8988T (cell line): ENCODE measurements at regions not wholly inside any gene's neighbourhood (a gene's known extent, or its start where the extent isn't known, plus 50 kb on each side); places are given as distances from the start of the nearest gene placed in this dataset.

Experiments
- DNase-seq: peaks from one replicate; pipeline ENCODE4 v3.0.0; 2011

DNA sequence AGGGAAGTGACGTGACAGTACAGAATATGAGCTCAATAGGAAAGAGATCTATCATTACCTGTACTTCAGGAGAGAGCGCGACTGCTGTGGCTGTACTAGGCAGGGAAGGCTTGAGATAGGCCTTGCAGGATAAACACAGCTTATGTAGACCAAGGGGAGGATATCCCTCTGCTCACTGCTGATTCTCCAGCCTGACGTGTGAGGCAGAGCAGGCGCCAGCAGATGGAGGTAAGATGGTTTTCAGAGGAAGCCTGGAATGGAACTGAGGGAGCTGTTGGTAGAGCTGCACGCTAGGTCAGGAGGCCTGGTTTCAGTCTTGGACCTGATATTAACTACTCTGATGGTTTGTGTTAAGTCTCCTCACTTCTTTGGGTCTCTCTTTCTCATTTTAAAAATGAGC lies 291.4 kb downstream of the YTHDC2 start:
- DNase-seq: no peak

DNA sequence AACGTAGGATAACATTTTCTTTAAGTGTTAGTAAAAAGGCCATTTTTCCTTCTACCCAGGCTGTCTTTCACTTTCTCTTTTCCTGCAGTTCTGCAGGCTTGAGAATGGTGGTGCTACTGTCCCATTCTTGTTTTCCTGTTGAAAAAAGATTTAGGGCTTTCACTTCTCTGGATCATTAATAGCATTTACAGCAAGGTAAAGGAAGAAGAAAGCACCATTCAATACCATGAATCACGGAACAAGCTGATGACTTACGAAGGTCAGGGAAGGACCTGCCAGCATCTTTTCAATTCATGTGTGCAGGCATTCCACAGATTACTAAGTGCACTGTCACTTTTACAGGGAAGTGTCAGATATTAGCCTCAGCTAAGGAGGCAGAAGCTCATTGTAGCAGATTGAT lies 292.8 kb downstream of the YTHDC2 start:
- no peak for DNase-seq

DNA sequence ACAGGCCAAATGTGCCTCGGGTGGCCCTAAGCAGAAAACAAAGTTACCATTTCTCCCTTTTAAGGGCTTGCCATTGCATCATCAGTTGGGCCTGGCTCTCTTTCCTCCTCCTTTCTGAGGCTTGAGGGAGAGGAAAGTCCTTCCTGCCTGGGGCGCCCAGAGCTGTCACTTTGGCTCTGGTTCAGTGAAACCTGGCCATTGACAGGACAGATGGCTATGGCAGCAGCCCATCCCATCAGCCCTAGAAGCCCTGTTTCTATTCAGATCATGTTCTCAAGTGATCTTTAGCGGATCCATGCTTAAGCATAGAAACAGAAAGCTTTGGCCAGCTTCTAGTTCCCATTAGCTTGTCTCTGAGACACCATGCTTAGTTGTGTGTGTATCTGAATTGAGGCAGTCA lies 293.4 kb downstream of the YTHDC2 start:
- no peak for DNase-seq

DNA sequence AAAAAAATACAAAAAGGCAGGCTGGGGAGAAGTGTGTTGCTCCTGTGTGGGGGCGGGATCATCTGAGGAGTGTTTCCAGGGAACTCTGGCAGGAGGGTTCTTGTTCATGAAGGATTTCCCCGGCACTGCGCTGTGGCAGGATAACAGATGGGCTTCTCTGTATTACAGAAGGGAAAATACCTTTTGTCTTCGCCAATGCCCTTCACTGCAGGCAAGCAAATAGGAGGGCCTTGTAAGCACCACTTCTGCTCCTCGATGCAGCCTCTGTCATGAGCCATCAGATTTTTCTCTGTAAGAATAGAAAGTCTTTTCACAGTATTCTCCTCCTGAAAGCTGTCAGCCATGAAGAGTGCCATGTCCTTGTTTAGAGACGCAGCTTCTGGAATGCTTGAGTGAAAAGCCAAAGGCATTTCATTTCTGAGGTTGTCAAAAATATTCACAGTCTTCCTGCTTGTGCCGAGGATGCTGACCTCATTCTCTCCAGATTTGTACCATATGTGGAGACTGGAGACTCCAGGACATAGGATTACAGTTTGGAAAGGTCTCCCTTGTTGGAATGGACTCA lies 294.0 kb downstream of the YTHDC2 start:
- DNase-seq: no peak

DNA sequence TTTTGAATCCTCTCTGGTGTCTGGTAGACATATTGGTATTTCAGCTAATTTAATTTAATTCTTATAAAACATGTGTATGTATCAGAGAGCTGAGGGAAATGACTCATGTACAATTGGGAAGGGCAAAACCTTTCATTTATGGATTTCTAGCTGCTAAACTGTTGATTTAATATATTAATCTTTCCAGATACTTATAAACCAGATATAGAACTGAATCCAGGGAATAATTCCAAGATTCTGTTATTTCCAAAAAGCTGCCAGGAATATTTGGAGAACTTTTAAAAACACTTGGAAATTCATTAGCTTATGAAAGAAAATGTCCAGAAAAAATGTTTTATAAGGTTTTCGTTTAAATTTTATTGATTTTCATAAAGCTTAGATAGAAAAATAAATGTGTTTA lies 295.5 kb downstream of the YTHDC2 start:
- no peak for DNase-seq

DNA sequence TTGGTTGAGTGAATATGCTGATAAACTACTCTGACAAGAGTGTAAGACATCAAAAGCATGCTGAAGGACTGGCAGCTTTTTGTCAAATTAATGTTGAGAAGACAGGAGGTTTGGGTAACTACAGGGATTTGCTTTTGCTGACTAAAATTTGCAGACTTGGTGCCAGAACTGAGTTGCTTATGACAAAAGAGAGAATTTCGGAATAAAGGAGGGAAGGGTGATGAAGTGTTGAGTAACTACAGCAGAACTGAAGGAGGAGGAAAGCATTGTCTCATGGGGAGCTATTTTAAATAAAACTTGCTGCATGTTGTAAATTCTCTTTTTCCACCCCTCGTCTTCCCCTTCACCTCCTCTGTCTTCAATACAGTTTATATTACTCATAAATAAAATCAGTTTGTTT lies 296.1 kb downstream of the YTHDC2 start:
- no peak for DNase-seq

DNA sequence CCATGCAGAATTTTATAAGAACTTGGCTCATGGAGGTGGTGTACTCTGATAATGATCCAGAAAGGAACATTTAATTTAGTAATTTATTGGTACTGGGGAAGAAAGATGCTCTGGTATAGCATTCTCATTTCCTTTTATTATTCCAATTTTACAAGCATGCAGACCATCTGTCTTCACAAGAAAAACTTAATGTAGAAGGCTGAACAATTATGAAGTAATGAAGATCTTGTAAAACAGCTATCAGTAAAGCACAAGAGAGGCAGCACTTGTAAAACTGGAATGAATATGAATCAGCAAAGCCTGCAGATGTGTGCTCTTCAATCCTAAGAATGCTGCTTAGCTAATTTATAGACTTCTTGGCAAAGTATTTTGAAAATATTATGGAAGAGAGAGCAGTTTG lies 300.0 kb downstream of the YTHDC2 start:
- no peak for DNase-seq

DNA sequence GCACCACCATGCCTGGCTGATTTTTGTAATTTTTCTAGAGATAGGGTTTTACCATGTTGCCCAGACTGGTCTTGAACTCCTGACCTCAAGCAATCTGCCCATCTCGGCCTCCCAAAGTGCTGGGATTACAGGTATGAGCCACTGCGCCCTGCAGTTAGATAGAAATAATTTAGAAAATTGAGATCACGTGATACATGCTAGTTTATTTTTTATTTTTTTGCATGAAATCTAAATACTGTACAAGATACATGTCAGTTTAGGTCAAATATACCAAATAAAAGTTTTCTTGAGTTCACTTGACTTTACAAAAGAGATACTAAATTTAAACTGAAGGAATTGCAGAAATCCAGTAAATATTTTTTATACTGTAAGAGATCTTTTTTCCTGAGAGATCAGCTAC lies 304.2 kb downstream of the YTHDC2 start:
- no peak for DNase-seq

DNA sequence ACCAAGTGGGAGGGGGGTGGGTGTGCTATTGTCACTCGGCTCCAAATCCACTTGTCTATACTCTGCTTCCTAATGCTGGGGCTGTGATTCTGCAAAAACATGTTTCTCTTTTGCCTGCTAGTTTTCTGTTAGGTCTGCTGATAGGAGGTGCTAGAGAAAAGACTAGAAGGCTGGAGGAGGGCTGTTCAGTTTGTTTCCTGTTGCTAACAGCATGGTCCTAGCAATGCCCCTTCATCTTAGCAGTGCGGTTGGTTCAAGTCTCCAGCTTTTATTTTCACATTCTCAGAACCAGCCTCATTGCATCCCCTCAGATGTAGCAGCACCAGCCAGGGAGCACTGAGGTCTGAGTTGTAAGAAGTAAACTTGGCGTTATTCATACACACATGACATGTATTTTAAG lies 310.2 kb downstream of the YTHDC2 start:
- no peak for DNase-seq

DNA sequence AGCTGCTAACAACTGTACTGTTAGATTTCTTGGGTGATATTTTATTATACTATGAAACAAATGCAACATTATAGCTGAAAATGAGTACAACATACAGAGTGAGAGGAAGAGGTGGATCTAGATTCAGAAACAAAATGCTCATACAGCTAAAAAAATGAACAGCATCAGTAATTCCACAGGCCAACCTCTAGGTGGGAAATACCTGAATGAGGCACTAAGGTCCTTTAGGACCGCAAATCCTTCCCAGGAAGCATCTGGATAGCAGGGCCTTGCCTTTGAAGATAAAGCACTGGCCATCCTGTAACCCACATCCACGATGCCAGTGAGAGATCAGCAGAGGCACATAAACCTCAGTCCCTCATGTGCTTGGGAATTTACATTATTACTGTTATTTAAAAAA lies 310.8 kb downstream of the YTHDC2 start:
- DNase-seq: no peak

DNA sequence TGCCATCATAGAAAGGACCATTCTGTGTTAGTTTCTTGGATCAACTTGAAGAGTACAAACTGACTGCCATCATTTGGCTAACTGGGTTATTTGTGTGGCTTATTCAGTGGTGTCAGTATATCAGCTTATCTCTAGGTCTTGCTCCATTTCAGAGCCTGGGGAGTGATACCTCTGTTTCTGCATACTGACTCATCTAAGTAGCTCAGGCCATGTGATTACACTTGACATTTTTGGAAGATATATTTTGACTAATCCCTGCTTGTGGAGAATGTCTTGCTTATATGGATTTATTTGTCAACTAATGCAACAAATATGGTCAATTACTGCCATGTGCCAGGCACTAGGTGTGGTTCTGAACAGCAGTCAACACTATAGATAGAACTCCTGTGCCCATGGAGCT lies 311.7 kb downstream of the YTHDC2 start:
- no peak for DNase-seq

DNA sequence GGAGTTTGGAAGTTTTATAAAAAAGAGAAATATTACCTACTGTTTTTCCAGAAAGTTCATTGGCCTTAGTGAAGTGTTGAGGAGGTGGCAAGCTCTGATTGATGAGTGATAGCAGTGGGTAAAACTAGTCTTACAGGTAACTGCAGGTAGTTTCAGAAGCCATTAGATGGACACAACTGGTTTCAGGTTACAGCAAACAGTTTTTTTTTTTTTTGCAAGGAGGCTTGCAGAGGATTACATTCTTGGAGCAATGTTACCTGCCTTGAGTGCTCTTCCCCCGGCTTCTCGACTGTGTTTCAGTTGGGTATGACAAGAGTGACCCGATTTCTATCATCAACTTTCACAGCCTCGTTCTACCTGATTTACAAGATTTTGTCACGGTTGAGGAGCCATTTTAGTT lies 333.4 kb downstream of the YTHDC2 start:
- no peak for DNase-seq

DNA sequence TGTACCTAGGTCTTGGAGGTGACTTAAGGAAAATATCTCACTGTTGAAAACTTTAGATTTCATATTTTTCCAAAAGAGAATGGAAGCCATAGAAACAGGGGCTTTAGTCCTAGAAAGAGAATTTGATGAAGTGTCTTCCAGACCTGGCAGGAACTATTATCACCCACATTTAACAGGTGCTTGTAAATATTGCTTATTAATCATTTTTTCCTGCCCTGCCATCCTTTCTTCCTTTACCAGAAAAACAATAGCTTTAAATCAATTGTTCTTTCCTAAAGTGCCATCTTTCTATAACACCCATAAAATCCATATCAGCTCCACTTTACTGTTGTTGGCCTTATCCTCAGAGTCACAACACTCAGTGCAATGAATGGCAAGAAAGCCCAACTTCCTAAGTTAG lies 350.9 kb downstream of the YTHDC2 start:
- DNase-seq: no peak

DNA sequence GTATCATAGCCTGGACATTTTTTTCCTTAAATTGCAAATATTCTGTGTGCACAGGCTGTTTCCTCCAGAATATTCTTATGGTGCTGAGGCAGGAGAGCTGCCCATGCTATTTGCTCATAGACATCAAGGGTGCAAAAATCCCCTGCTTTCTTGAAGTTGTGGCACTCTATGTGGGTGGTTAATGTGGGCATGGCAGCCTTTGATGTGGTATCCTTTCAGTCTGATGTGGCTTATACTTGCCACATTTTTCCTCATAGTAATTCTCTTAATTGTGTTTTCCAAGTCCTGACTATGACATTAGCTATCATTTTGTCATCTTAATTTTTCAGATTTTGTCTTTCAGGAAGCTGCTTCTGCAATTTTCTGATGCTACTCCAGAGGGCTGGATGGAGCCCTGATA lies 353.3 kb downstream of the YTHDC2 start:
- no peak for DNase-seq

DNA sequence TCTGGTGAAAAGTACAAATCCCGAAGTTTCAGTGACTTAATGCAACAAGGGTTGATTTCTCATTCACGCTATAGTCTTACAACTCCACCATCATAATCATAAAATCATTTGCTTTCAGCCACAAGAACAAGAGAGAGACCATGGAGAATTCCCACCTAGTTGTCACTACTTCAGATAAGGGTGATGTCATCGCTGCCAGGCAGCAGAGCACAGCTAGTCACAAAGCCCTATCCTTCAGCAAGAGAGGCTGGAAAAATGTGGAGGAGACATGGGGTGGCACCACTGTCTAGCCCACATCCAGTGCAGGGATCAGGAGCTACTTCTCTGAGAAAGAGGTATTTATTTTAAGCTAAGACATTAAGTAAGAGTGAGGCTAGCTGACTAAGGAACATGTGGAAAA lies 356.1 kb downstream of the YTHDC2 start:
- DNase-seq: no peak

DNA sequence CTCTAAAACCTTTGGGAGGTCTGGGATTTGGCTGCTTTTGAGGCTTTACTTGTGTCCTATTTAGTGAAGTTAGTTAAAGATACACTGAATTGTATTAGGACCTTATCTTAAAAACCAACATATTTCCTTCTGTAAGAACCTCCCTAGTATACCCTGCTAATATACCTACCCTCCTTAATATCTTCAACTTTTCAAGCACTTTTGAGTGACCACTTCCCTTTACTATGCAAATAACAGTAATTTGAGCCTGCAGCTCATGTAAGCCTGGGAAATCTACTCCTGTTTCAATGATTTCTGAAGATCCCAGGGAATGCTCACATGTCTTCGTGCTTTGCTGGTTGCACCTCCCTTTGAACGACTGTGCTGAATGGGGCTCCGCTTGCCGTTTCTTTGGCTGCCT lies 358.5 kb downstream of the YTHDC2 start:
- DNase-seq: no peak

DNA sequence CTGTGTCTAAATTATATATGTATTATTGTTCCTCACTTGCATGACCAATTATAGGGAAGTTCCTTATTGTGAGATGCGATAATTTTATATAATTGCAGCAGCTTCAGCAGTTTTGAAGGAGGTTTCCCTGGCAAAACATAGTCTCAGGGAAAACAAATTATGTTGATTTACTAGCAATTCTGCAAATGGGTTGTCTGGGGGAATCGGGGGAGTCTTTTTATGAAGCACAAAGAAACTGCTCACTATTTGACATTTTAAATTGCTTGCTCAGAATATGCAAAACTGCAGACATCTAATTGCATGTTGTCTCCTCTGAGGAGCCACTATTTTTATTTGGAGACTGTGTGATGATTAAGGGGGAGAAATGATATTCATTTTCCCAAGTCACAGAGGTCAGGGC lies 361.6 kb downstream of the YTHDC2 start:
- no peak for DNase-seq

DNA sequence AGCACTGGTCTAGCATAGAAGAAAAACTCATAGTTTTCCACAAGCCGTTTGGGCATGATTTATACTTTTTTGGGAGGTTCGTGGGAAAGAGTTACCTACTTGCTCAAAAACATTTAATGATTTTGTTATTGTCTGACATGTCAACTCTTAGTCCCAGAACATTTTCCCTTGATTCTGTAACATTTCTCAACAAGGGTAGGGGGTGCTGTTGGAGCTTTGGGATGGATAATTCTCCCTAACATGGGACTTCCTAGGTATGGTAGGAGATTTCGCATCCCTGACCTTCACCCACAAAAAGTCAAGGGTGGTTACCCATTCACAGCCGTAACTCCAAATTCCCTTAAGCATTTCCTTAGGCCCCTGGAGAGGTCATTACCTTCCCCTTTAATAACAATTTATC lies 378.0 kb downstream of the YTHDC2 start:
- no peak for DNase-seq

DNA sequence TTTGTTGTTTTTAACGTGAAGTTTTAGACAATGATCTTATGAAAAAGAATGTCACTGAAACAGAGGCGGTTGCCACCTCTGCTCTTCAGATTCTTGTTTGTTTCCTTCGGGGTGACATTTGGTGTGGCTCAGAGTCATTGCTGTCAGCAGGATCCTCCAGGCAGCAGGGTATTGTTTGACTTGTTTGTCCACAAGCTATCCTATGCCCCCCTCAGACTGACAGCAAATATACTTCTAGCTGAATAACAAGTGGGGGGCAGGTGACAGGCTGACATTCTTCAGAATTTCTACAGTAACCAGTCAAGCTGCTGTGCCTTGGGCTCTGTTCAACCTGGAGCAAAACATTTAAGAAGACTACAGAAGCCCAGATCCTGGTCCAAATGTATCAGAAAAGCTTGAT lies 383.3 kb downstream of the YTHDC2 start:
- DNase-seq: no peak

DNA sequence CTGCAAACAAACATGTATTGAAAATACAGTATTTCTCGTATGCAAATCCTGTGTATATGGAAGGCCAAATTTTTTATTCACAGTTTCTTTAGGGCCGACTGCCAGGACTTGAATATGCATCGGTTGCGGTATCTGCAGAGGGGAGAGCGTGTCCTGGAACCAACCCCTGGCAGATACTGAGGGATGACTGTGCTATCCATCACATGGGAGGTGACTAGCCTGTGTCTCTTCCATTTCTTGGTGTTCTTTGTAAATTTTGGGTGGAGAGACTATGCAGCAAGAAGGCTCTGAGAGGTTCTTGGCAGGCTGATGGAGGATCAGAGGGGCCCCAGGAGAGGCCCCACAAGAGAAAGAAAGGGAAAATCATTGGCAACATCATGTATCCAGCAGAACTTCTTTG lies 384.3 kb downstream of the YTHDC2 start:
- no peak for DNase-seq

DNA sequence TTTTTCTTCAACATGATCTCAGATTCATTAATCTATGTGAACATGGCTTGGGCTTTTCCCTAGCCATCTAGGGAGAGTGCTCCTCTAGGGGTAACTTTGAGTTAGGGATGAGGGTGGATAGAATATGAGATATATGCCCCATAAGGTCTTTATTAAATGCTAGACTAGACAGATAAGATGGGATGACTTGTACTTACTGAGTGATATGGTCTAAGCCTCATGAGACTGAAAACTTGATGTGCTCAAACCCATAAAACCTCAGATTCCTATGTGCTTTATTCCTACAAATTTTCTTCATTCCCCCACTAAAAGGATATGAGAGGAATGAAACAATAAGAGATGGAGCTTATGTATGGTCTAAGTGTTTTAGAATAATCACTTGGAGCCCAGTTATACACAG lies 386.6 kb downstream of the YTHDC2 start:
- no peak for DNase-seq

DNA sequence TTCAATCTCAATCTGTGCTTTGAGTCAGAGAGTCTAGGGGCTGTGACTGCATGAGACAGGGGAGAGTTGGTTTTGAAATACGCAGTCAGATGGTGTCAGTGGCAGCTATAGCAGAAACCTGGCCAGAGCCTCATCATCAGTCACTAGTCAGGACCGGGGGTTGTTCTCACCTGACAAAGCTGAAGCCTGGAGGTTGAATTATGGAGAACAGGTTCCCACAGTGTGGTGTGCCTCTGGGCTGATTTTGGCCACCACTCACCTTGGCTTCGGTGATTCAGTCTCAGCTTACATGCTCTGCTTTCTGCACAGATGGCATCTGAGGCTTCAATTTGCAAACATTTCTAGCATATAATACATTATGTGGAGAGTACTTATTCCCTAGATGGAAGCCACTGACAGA lies 387.3 kb downstream of the YTHDC2 start:
- DNase-seq: no peak

DNA sequence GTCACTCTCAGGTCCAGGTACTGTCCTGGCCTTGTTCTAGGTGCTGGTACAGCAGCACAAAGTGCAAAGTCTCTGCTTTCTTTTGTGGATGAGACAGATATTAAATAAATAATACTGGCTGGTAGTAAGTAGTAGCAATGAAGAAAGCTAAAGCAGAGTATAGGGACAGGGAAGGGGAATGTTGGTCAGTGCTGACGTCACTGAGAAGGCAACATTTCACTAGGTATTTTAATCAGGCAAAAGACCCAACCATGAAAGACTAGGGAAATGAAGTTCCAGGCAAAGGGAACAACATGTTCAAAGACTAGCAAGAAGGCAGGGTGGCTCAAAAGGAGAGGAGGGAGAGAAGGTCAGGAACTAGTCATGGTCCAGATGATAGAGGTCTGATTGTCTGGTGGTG lies 388.2 kb downstream of the YTHDC2 start:
- DNase-seq: no peak

DNA sequence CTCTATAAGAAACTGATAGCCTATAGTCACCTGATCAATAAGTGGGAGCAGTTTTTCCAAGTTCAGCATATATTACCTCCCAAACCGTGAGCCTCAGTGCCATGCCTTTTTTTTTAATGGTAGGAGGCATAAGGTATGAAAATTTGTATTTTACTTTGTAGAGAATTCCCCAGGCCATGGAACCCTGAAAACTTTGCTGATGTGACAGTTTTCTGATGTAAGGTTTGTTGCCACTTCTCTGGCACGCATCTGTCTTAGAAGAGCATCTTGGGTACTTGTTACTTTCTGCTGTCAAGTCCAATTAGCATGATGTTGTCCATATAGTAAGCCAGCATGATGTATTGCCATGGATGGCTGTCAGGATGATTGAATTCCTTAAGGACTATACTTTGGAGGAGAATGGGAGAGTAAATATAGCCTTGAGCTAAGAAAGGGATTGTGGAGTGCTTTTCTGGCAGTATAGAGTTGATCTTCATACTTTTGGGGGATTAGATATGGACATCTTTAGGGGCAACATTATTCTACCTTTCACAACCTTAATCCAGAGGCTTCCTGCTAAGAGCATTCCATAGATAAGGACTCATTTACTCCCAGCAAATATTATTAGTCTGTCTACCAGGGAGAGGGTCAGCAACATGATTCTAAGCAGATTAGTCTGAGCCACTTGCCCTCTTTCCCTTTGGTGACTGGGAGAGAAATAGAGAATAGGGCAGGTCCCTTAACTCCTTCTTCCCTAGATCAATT lies 389.6 kb downstream of the YTHDC2 start:
- DNase-seq: no peak

DNA sequence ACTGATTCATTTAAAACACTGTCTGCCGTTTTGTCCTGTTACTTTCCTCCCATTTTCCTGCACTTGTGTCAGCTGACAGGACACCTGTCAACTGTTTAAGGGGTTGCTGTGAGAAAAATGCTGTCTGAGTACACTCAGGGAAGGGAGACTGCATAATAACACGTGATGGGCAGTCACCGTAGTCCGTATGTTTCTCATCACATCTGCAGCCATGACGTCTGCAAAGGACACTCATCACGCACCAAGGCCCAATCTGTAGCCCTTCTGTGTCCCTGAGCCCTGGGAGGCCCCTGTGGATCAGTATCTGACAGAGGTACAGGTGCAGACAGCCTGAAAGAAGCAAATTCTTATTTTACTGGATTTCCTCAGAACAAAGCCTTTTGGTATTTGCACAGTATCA lies 396.3 kb downstream of the YTHDC2 start:
- DNase-seq: no peak
